H9 (cell line): ENCODE measurements at regions not wholly inside any gene's neighbourhood (a gene's known extent, or its start where the extent isn't known, plus 50 kb on each side); places are given as distances from the start of the nearest gene placed in this dataset.
"Not testable (repeated sequence)": the region's sequence is repeated elsewhere in the genome, so short reads cannot be mapped to it uniquely, and the experiment has no call there.

Experiments
- DNase-seq: peaks from one replicate; pipeline ENCODE4 v3.0.0-alpha.2; 2017
- H2AFZ ChIP-seq: one replicate; pipeline ENCODE4 v1.6.1; 2013; ENCODE audit warnings: mild to moderate bottlenecking, low read length, control low read depth, moderate library complexity
- H2AK5ac ChIP-seq: 2 replicates; pipeline ENCODE4 v1.6.1; 2013; ENCODE audit warnings: low read length, control low read depth, mixed read lengths; ENCODE audit not compliant: insufficient read length
- H2BK120ac ChIP-seq: one replicate; pipeline ENCODE4 v1.6.1; 2013; ENCODE audit warnings: low read depth, mild to moderate bottlenecking, low read length, control low read depth, inconsistent platforms; ENCODE audit not compliant: poor library complexity, severe bottlenecking
- H2BK12ac ChIP-seq: 2 replicates; pipeline ENCODE4 v1.6.1; 2013; ENCODE audit warnings: low read length, control low read depth, mixed read lengths, low read depth; ENCODE audit not compliant: insufficient read length
- H2BK15ac ChIP-seq: 2 replicates; pipeline ENCODE4 v1.6.1; 2013; ENCODE audit warnings: low read depth, low read length, control low read depth
- H2BK20ac ChIP-seq: one replicate; pipeline ENCODE4 v1.6.1; 2013; ENCODE audit warnings: low read depth, mild to moderate bottlenecking, low read length, control low read depth, inconsistent platforms; ENCODE audit not compliant: poor library complexity, severe bottlenecking
- H2BK5ac ChIP-seq: 2 replicates; pipeline ENCODE4 v1.6.1; 2013; ENCODE audit warnings: low read length, control low read depth, mixed read lengths; ENCODE audit not compliant: insufficient read length
- H3K14ac ChIP-seq: 2 replicates; pipeline ENCODE4 v1.6.1; 2013; ENCODE audit warnings: low read length, control low read depth; ENCODE audit not compliant: insufficient read depth
- H3K18ac ChIP-seq: 2 replicates; pipeline ENCODE4 v1.6.1; 2013; ENCODE audit warnings: low read depth, mild to moderate bottlenecking, mixed read lengths, low read length, control low read depth; ENCODE audit not compliant: insufficient read length
- H3K23ac ChIP-seq: 2 replicates; pipeline ENCODE4 v1.6.1; 2013; ENCODE audit warnings: low read length, control low read depth, mixed read lengths, low read depth; ENCODE audit not compliant: insufficient read length
- H3K23me2 ChIP-seq: 2 replicates; pipeline ENCODE4 v1.6.1; 2013; ENCODE audit warnings: low read depth, mild to moderate bottlenecking, mixed read lengths, low read length, control low read depth; ENCODE audit not compliant: insufficient read length, poor library complexity, severe bottlenecking
- H3K27ac ChIP-seq: 2 replicates; pipeline ENCODE4 v1.5.1; 2013; ENCODE audit warnings: low read length, control low read depth, mixed read lengths, low read depth; ENCODE audit not compliant: insufficient read length
- H3K27me3 ChIP-seq: 2 replicates; pipeline ENCODE4 v1.6.1; 2013; ENCODE audit warnings: low read length, control low read depth, inconsistent platforms; ENCODE audit not compliant: insufficient read depth
- H3K4ac ChIP-seq: 2 replicates; pipeline ENCODE4 v1.6.1; 2013; ENCODE audit warnings: low read depth, mild to moderate bottlenecking, control low read depth, inconsistent platforms, low read length, moderate library complexity
- H3K4me1 ChIP-seq: 2 replicates; pipeline ENCODE4 v1.6.1; 2013; ENCODE audit warnings: low read length, control low read depth, inconsistent platforms; ENCODE audit not compliant: insufficient read depth
- H3K4me2 ChIP-seq: 2 replicates; pipeline ENCODE4 v1.6.1; 2013; ENCODE audit warnings: low read length, control low read depth, mixed read lengths; ENCODE audit not compliant: insufficient read length, insufficient read depth
- H3K56ac ChIP-seq: 2 replicates; pipeline ENCODE4 v1.6.1; 2013; ENCODE audit warnings: low read depth, mild to moderate bottlenecking, mixed read lengths, low read length, control low read depth; ENCODE audit not compliant: insufficient read length
- H3K79me1 ChIP-seq: 2 replicates; pipeline ENCODE4 v1.6.1; 2013; ENCODE audit warnings: low read depth, mild to moderate bottlenecking, moderate library complexity, low read length, control low read depth, inconsistent platforms; ENCODE audit not compliant: insufficient read depth, poor library complexity, severe bottlenecking
- H3K79me2 ChIP-seq: 2 replicates; pipeline ENCODE4 v1.6.1; 2013; ENCODE audit warnings: low read length, control low read depth, inconsistent platforms; ENCODE audit not compliant: insufficient read depth
- H3K9ac ChIP-seq: 2 replicates; pipeline ENCODE4 v1.6.1; 2013; ENCODE audit warnings: low read length, control low read depth, mixed read lengths; ENCODE audit not compliant: insufficient read length; ENCODE audit errors: extremely low read depth
- H3K9me3 ChIP-seq: one replicate; pipeline ENCODE4 v1.6.1; 2013; ENCODE audit warnings: low read depth, low read length, inconsistent platforms; ENCODE audit not compliant: control insufficient read depth
- H3T11ph ChIP-seq: one replicate; pipeline ENCODE4 v1.6.1; 2013; ENCODE audit warnings: mild to moderate bottlenecking, low read length, control low read depth, inconsistent platforms
- H4K20me1 ChIP-seq: one replicate; pipeline ENCODE4 v1.6.1; 2013; ENCODE audit not compliant: control insufficient read depth, insufficient read length, insufficient read depth
- H4K5ac ChIP-seq: 2 replicates; pipeline ENCODE4 v1.6.1; 2013; ENCODE audit warnings: low read depth, mild to moderate bottlenecking, mixed read lengths, low read length, control low read depth; ENCODE audit not compliant: insufficient read length
- H4K8ac ChIP-seq: replicated peaks from 2 replicates; pipeline ENCODE4 v1.6.1; 2013; ENCODE audit warnings: low read length, control low read depth, mixed read lengths, low read depth; ENCODE audit not compliant: insufficient read length
- H4K91ac ChIP-seq: 2 replicates; pipeline ENCODE4 v1.6.1; 2013; ENCODE audit warnings: low read depth, mild to moderate bottlenecking, moderate library complexity, mixed read lengths, low read length, control low read depth; ENCODE audit not compliant: insufficient read length
- H3K27ac Mint-ChIP-seq, 3 experiments: 2 replicates in 2 of 3; 3 replicates in 1 of 3; pipeline ENCODE4 v1.8.0; 2020 to 2021; ENCODE audit warnings: mixed read lengths in 3 of 3, mild to moderate bottlenecking in 1 of 3, moderate library complexity in 1 of 3
- H3K27me3 Mint-ChIP-seq: 2 replicates; pipeline ENCODE4 v1.8.0; 2021; ENCODE audit warnings: low read depth, mild to moderate bottlenecking, moderate library complexity, mixed read lengths
- H3K36me3 Mint-ChIP-seq, 3 experiments: 2 replicates in 2 of 3; 3 replicates in 1 of 3; pipeline ENCODE4 v1.8.0; 2020 to 2021; ENCODE audit warnings: low read depth in 3 of 3, mixed read lengths in 3 of 3; ENCODE audit not compliant: insufficient read depth in 1 of 3
- H3K4me1 Mint-ChIP-seq, 2 experiments: 2 replicates each; pipeline ENCODE4 v1.8.0; 2020; ENCODE audit warnings: mixed read lengths in 2 of 2
- H3K4me3 Mint-ChIP-seq, 2 experiments: 2 replicates in 1 of 2; 3 replicates in 1 of 2; pipeline ENCODE4 v1.8.0; 2020 to 2021; ENCODE audit warnings: mild to moderate bottlenecking in 2 of 2, mixed read lengths in 2 of 2, moderate library complexity in 1 of 2
- H3K9me3 Mint-ChIP-seq, 2 experiments: 2 replicates in 1 of 2; 3 replicates in 1 of 2; pipeline ENCODE4 v1.8.0; 2020; ENCODE audit warnings: mild to moderate bottlenecking in 2 of 2, mixed read lengths in 2 of 2, moderate library complexity in 1 of 2
- WGBS: extraction: QIAGEN DNeasy Blood & Tissue Kit; methylation state at CpG from one replicate; pipeline ENCODE4 v1.1.7; 2013; ENCODE audit warnings: missing lambda C conversion rate, low lambda C conversion rate, mixed read lengths; ENCODE audit not compliant: insufficient read length; ENCODE audit errors: extremely low coverage; 5-methylcytosine and 5-hydroxymethylcytosine counted together

GRCh38 chr18:15164446-15164845 is 416.5 kb downstream of the ANKRD30B start:
- H2BK12ac ChIP-seq, H3K14ac ChIP-seq, H3K4me3 Mint-ChIP-seq, H3K23me2 ChIP-seq, H3K4ac ChIP-seq, DNase-seq, H2BK15ac ChIP-seq, H4K20me1 ChIP-seq, H2BK5ac ChIP-seq, H3T11ph ChIP-seq, H3K9me3 ChIP-seq, H3K4me1 Mint-ChIP-seq, H3K27ac ChIP-seq, H2BK120ac ChIP-seq, H4K91ac ChIP-seq, H4K5ac ChIP-seq, H4K8ac ChIP-seq, H2BK20ac ChIP-seq, H3K79me2 ChIP-seq, H3K23ac ChIP-seq, H2AFZ ChIP-seq, H3K56ac ChIP-seq, H3K9ac ChIP-seq, H3K36me3 Mint-ChIP-seq, H3K27me3 ChIP-seq, H3K27me3 Mint-ChIP-seq, H3K18ac ChIP-seq, H2AK5ac ChIP-seq, H3K79me1 ChIP-seq, H3K27ac Mint-ChIP-seq, H3K4me1 ChIP-seq, H3K4me2 ChIP-seq: not testable (repeated sequence)
- peaks cover 55 to 62% of the 10 kb centered on the region in 2 experiments for H3K9me3 Mint-ChIP-seq
- WGBS, result 100% methylated on average over 1 of the region's 1 CpG
